ENCODE measurements at regions not wholly inside any gene's neighbourhood (a gene's known extent, or its start where the extent isn't known, plus 50 kb on each side); places are given as distances from the start of the nearest gene placed in this dataset.

DNA sequence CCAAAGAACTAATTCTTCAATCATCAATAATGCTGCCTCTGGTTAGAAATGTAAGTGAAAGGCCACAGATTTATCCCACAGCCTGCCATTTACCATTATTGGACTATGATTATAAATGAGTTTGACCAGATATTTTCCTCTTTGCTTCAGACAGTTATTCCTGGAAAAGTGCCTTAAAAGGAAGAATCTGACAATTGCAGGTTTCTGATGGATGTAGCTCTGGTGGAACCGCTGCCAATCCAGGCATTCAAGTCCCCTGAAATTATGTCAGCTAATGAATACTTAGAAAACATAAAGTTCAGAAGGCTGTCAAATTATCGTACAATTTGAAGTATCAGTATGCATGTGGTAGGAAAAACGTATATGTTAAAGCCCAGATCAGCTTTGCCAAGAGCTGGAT, 78.2 kb upstream of the NR4A3 start:
- ChIA-PET POLR2A (ENCODE audit: partially characterized antibody) (no interaction called here), CTCF (ENCODE audit: partially characterized antibody) (no interaction called here)
- Histone ChIP-seq H3K4ac (replicated peaks; ENCODE audit: insufficient read length, low read depth, low read length) (no peak overlapping the region), H2AK5ac (ENCODE audit: low read depth, low read length) (no peak overlapping the region), H2AFZ (ENCODE audit: low read length) (no peak overlapping the region), H3K9me3 (ENCODE audit: insufficient read depth in 2 of 2, low read depth in 1 of 2, low read length in 1 of 2) (no peaks in the 10 kb centered on the region), H3K27ac (ENCODE audit: low read depth, low read length) (no peak overlapping the region), H4K8ac (ENCODE audit: extremely low read depth, insufficient read depth, low read length) (no peak overlapping the region), H3K36me3 (ENCODE audit: control insufficient read depth in 2 of 4, insufficient read depth in 4 of 4, low read length in 3 of 4) (no peaks in the 10 kb centered on the region), H3K18ac (ENCODE audit: extremely low read depth, low read length) (no peak overlapping the region), H3K79me1 (ENCODE audit: low read depth, low read length) (no peaks in the 10 kb centered on the region), H2BK15ac (ENCODE audit: low read length) (no peak overlapping the region), H4K91ac (replicated peaks; ENCODE audit: insufficient read length, low read length) (no peak overlapping the region), H3K9ac (replicated peaks in 1 of 4; ENCODE audit: extremely low read depth in 1 of 4, low read depth in 3 of 4, low read length in 3 of 4) (no peak overlapping the region), H2BK5ac (ENCODE audit: low read depth, low read length) (no peak overlapping the region), H3K4me3 (ENCODE audit: extremely low read depth in 1 of 4, insufficient read depth in 2 of 4, low read depth in 3 of 4, low read length in 4 of 4) (no peak overlapping the region), H2BK20ac (ENCODE audit: low read length) (no peak overlapping the region), H3K4me2 (ENCODE audit: insufficient read depth in 1 of 2, low read depth in 2 of 2, low read length in 2 of 2) (no peak overlapping the region), H2BK120ac (replicated peaks; ENCODE audit: low read depth, low read length) (no peak overlapping the region), H3K56ac (replicated peaks; ENCODE audit: insufficient read length, low read depth, low read length) (no peak overlapping the region), H2BK12ac (ENCODE audit: low read depth, low read length) (no peak overlapping the region), H4K20me1 (replicated peaks in 1 of 2; ENCODE audit: control insufficient read depth in 1 of 2, insufficient read depth in 2 of 2, low read length in 2 of 2) (no peaks in the 10 kb centered on the region), H3K79me2 (ENCODE audit: control insufficient read depth in 1 of 2, insufficient read depth in 2 of 2, low read length in 2 of 2) (no peaks in the 10 kb centered on the region), H3K23ac (ENCODE audit: insufficient read length) (no peak overlapping the region), H3K14ac (ENCODE audit: insufficient read length) (no peak overlapping the region), H4K5ac (ENCODE audit: insufficient read length, low read depth, low read length) (no peak overlapping the region), H3K27me3 (replicated peaks in 1 of 4; ENCODE audit: control insufficient read depth in 3 of 4, extremely low read depth in 1 of 4, insufficient read depth in 3 of 4, low read length in 3 of 4) (no peaks in the 10 kb centered on the region), H3K23me2 (ENCODE audit: low read depth, low read length) (no peaks in the 10 kb centered on the region), H3K4me1 (replicated peaks in 1 of 4; ENCODE audit: control insufficient read depth in 3 of 4, insufficient read depth in 4 of 4, low read length in 3 of 4) (peaks cover 0 to 4% (median 0%) of the 10 kb centered on the region in 4 experiments; a peak in 2 of 7 replicates)
- DNase-seq (ENCODE audit: low read depth in 1 of 2, low spot score in 2 of 2) (no peak), FAIRE-seq (no peak)
- TF ChIP-seq ASH2L (IDR thresholded peaks at IDR 0.05; ENCODE audit: low read length): no peak
- TF ChIP-seq FOSL1 (IDR thresholded peaks at IDR 0.05; ENCODE audit: insufficient read depth, low read depth, low read length): no peak
- no peak for TF ChIP-seq RXRA (IDR thresholded peaks at IDR 0.05; ENCODE audit: insufficient read depth, low read depth, low read length)
- no peak for TF ChIP-seq CHD1 (IDR thresholded peaks at IDR 0.05; ENCODE audit: low read depth, low read length)
- TF ChIP-seq SAP30 (IDR thresholded peaks at IDR 0.05; ENCODE audit: insufficient read depth, insufficient replicate concordance, low read length): no peak
- no peak for TF ChIP-seq PHF8 (conservative IDR thresholded peaks at IDR 0.05; ENCODE audit: low read depth, low read length)
- TF ChIP-seq POU5F1 (IDR thresholded peaks at IDR 0.05; ENCODE audit: low read depth, low read length): no peak
- TF ChIP-seq KDM4A (IDR thresholded peaks at IDR 0.05; ENCODE audit: low read depth, low read length, severe bottlenecking): no peak
- WGBS, 2 experiments (ENCODE audit: extremely low coverage in 1 of 2, insufficient coverage in 1 of 2, insufficient read length in 1 of 2, insufficient replicate concordance in 2 of 2, low coverage in 1 of 2, low lambda C conversion rate in 2 of 2, missing lambda C conversion rate in 1 of 2): 90% methylated on average over 3 of the region's 3 CpGs; no CpG with 5 or more reads in 1 of the 2 experiments
